Smooth muscle cell (in vitro differentiated cells): ENCODE measurements at regions not wholly inside any gene's neighbourhood (a gene's known extent, or its start where the extent isn't known, plus 50 kb on each side); places are given as distances from the start of the nearest gene placed in this dataset.
"Not testable (repeated sequence)": the region's sequence is repeated elsewhere in the genome, so short reads cannot be mapped to it uniquely, and the experiment has no call there.

ENCODE experiments used
- DNase-seq: peaks from one replicate; lab custom pipeline; 2025; ENCODE audit not compliant: unreplicated experiment; lab: John Stamatoyannopoulos, UW
- H2AFZ ChIP-seq: fragments of 200-600 bp; sonication (generic); 2 replicates; pipeline ENCODE4 v1.6.0; 2016; ENCODE audit warnings: antibody characterized with exemption, low read depth, mild to moderate bottlenecking
- H3F3A ChIP-seq: fragments of 200-600 bp; sonication (generic); 2 replicates; pipeline ENCODE4 v1.6.0; 2017; ENCODE audit warnings: antibody characterized with exemption, low read depth
- H3K27ac ChIP-seq: fragments of 200-600 bp; sonication (generic); 2 replicates; pipeline ENCODE4 v1.5.1; 2016; ENCODE audit warnings: low read depth, mild to moderate bottlenecking
- H3K27me3 ChIP-seq: fragments of 200-600 bp; sonication (generic); 2 replicates; pipeline ENCODE4 v1.6.1; 2016; ENCODE audit warnings: low read depth, mild to moderate bottlenecking
- H3K36me3 ChIP-seq: fragments of 200-600 bp; sonication (generic); 2 replicates; pipeline ENCODE4 v1.5.1; 2016; ENCODE audit warnings: low read depth
- H3K4me1 ChIP-seq: fragments of 200-600 bp; sonication (generic); 2 replicates; pipeline ENCODE4 v1.5.1; 2016; ENCODE audit warnings: low read depth
- H3K4me2 ChIP-seq: fragments of 200-600 bp; sonication (generic); 2 replicates; pipeline ENCODE4 v1.6.0; 2016; ENCODE audit warnings: mild to moderate bottlenecking
- H3K4me3 ChIP-seq: fragments of 200-600 bp; sonication (generic); 2 replicates; pipeline ENCODE4 v1.5.1; 2016; ENCODE audit warnings: mild to moderate bottlenecking
- H3K79me2 ChIP-seq: fragments of 200-600 bp; sonication (generic); 2 replicates; pipeline ENCODE4 v1.6.0; 2016; ENCODE audit warnings: low read depth, mild to moderate bottlenecking
- H3K9ac ChIP-seq: fragments of 200-600 bp; sonication (generic); 2 replicates; pipeline ENCODE4 v1.6.0; 2016; ENCODE audit warnings: low read depth
- H3K9me3 ChIP-seq: fragments of 200-600 bp; sonication (generic); replicated peaks from 2 replicates; pipeline ENCODE4 v1.5.1; 2016; ENCODE audit warnings: low read depth
- H4K20me1 ChIP-seq: fragments of 200-600 bp; sonication (generic); 2 replicates; pipeline ENCODE4 v1.6.0; 2016; ENCODE audit warnings: low read depth
- WGBS: methylation state at CpG from one replicate; pipeline ENCODE4 v1.1.7; 2016; ENCODE audit warnings: low lambda C conversion rate; 5-methylcytosine and 5-hydroxymethylcytosine counted together
- TF ChIP-seq, protein P1 (sequence below): fragments of 200-600 bp; sonication (generic); IDR thresholded peaks from 2 replicates; pipeline ENCODE4 v1.5.1; 2017; ENCODE audit warnings: borderline replicate concordance, mild to moderate bottlenecking, antibody characterized with exemption; ENCODE audit not compliant: insufficient read depth, poor library complexity, severe bottlenecking

DNA sequence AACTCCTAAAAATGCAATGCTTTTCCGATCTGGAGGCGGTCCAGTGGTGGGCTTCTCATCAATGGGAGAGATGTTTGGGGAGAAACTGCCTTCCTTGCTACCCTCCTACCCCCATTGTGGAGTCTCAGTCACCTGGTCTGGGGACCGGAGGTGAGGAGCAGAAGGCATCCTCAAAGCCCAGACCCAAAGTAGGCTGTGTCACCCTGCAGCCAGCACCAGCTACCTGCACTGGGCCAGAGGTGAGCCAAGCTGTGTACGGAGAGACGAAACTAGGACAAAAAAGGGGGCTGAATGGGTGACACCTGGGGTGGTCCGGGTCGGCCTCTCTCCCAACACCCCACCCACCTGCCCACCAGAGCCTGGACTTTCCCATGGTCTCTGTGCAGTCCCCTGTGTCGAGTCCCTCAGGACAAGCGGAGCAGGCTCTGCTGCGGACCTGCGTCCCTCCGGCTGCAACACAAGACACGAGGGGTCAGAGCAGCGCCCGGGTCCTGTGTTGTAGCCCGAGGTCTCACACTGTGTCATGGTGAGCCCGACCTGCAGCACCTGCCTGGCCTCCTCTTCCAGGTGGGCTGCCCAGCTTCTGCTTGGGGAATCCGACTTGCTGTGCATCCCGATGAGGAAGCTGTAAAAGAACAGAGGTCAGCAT, 68.0 kb upstream of the RMP24 start:
- Histone ChIP-seq H3K27ac (no peak overlapping the region), H3K79me2 (no peaks in the 10 kb centered on the region), H3K9me3 (no peaks in the 10 kb centered on the region), H2AFZ (no peak overlapping the region), H3K4me2 (no peak overlapping the region), H3F3A (no peaks in the 10 kb centered on the region), H4K20me1 (no peaks in the 10 kb centered on the region), H3K4me3 (no peak overlapping the region), H3K36me3 (no peaks in the 10 kb centered on the region), H3K9ac (no peak overlapping the region), H3K4me1 (no peaks in the 10 kb centered on the region), H3K27me3 (no peaks in the 10 kb centered on the region)
- no peak for DNase-seq
- TF ChIP-seq, protein P1, sequence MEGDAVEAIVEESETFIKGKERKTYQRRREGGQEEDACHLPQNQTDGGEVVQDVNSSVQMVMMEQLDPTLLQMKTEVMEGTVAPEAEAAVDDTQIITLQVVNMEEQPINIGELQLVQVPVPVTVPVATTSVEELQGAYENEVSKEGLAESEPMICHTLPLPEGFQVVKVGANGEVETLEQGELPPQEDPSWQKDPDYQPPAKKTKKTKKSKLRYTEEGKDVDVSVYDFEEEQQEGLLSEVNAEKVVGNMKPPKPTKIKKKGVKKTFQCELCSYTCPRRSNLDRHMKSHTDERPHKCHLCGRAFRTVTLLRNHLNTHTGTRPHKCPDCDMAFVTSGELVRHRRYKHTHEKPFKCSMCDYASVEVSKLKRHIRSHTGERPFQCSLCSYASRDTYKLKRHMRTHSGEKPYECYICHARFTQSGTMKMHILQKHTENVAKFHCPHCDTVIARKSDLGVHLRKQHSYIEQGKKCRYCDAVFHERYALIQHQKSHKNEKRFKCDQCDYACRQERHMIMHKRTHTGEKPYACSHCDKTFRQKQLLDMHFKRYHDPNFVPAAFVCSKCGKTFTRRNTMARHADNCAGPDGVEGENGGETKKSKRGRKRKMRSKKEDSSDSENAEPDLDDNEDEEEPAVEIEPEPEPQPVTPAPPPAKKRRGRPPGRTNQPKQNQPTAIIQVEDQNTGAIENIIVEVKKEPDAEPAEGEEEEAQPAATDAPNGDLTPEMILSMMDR: no peak
- 96% methylated on average over 19 of the region's 19 CpGs for WGBS

DNA sequence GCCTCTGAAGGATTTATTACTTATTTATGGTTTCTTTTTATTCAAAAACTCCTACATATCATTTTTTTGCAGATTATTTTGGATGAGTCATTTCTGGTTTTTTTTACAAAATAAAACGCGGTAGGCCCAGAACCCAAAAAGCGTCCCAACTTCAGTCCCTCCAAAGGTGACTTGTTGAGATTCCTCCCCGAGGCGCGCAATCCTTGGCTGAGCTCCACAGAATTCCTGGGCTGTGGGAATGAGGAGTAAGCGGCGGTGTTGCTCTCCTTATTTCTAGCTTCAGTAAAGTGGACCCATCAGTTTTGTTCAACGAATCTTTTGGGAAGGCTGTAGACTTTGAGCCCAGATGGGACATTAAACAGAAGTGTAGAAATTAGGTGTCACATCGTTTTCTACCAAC, 67.0 kb upstream of the RMP24 start:
- no peaks in the 10 kb centered on the region for H3F3A ChIP-seq
- WGBS: 95% methylated on average over 10 of the region's 10 CpGs

DNA sequence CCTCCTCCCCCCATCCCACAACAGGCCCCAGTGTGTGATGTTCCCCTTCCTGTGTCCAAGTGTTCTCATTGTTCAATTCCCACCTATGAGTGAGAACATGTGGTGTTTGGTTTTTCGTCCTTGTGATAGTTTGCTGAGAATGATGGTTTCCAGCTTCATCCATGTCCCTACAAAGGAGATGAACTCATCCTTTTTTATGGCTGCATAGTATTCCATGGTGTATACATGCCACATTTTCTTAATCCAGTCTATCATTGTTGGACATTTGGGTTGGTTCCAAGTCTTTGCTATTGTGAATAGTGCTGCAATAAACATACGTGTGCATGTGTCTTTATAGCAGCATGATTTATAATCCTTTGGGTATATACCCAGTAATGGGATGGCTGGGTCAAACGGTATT, 66.2 kb upstream of the RMP24 start:
- 53% methylated on average over 2 of the region's 3 CpGs for WGBS
- not testable (repeated sequence) for H3K9me3 ChIP-seq, H3K27me3 ChIP-seq, H2AFZ ChIP-seq, H3K4me1 ChIP-seq, H4K20me1 ChIP-seq, H3K36me3 ChIP-seq, H3K79me2 ChIP-seq, H3K4me3 ChIP-seq, DNase-seq, H3K27ac ChIP-seq, H3F3A ChIP-seq, H3K9ac ChIP-seq, H3K4me2 ChIP-seq

More for the DNA sequence above, 67.0 kb upstream of the RMP24 start:
- TF ChIP-seq, protein P1: no peak
- Histone ChIP-seq H3K4me2 (no peak overlapping the region), H3K9ac (no peak overlapping the region), H3K27ac (no peak overlapping the region), H4K20me1 (no peaks in the 10 kb centered on the region), H3K27me3 (no peaks in the 10 kb centered on the region), H2AFZ (no peak overlapping the region), H3K4me1 (no peaks in the 10 kb centered on the region), H3K36me3 (no peaks in the 10 kb centered on the region), H3K4me3 (no peak overlapping the region), H3K9me3 (no peaks in the 10 kb centered on the region), H3K79me2 (no peaks in the 10 kb centered on the region)
- no peak for DNase-seq

DNA sequence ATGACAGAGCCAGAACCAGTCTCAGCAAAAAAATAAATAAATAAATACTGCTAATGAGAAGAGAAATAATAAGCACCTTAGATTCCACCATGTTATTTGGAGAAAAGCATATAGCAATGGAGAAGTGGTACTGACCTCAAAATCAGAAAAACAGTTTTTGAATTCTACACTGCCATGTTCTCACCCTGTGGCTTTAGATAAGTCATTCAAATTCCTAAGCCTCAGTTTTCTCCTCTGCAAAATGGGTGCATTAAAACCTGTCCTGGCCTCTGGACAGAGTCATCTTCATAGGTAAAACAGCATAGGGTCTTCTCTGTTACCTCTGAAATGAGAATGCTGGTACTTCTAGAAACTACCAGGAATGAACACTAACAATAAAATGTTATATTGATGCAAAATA, 62.2 kb upstream of the RMP24 start:
- no peaks in the 10 kb centered on the region for H4K20me1 ChIP-seq
- H2AFZ ChIP-seq: no peak overlapping the region
- DNase-seq: no peak
- no peak overlapping the region for H3K4me3 ChIP-seq
- H3K27ac ChIP-seq: no peak overlapping the region
- no peaks in the 10 kb centered on the region for H3K36me3 ChIP-seq
- no peak overlapping the region for H3K4me2 ChIP-seq
- TF ChIP-seq, protein P1: no peak
- no peak overlapping the region for H3K9ac ChIP-seq
- no peaks in the 10 kb centered on the region for H3K4me1 ChIP-seq
- H3K9me3 ChIP-seq: no peaks in the 10 kb centered on the region
- H3F3A ChIP-seq: no peaks in the 10 kb centered on the region
- H3K27me3 ChIP-seq: no peaks in the 10 kb centered on the region
- no peaks in the 10 kb centered on the region for H3K79me2 ChIP-seq
